HG02759 (cell line): ENCODE measurements at regions not wholly inside any gene's neighbourhood (a gene's known extent, or its start where the extent isn't known, plus 50 kb on each side); places are given as distances from the start of the nearest gene placed in this dataset.
"Not testable (repeated sequence)": the region's sequence is repeated elsewhere in the genome, so short reads cannot be mapped to it uniquely, and the experiment has no call there.

Experiments used
- ATAC-seq: cut with Tn5 transposase; IDR thresholded peaks from one replicate; pipeline ENCODE4 v1.9.1; 2021; ENCODE audit warnings: mild to moderate bottlenecking, moderate library complexity; ENCODE audit not compliant: unreplicated experiment

GRCh38 chr13:42396901-42397655 lies 125.1 kb downstream of the AKAP11 start:
- ATAC-seq = no peak

GRCh38 chr13:42398533-42398932 lies 126.6 kb downstream of the AKAP11 start:
- no peak for ATAC-seq

GRCh38 chr13:42400188-42400833 lies 128.4 kb downstream of the AKAP11 start:
- ATAC-seq = no peak

- no peak for ATAC-seq
These were observed 129.4 kb downstream of the AKAP11 start for GRCh38 chr13:42401376-42401775.

GRCh38 chr13:42405665-42406390 lies 133.9 kb downstream of the AKAP11 start:
- peak; percentile 80 for ATAC-seq

GRCh38 chr13:42409075-42409474 lies 137.1 kb downstream of the AKAP11 start:
- no peak for ATAC-seq

GRCh38 chr13:42409551-42409950 lies 137.6 kb downstream of the AKAP11 start:
- ATAC-seq = no peak

- ATAC-seq = peak; percentile 66
These were observed 141.0 kb downstream of the AKAP11 start for GRCh38 chr13:42412812-42413483.

- ATAC-seq = no peak
These were observed 141.5 kb downstream of the AKAP11 start for GRCh38 chr13:42413484-42413815.

GRCh38 chr13:42417626-42418025 lies 145.7 kb downstream of the AKAP11 start:
- ATAC-seq = no peak

GRCh38 chr13:42418184-42418583 lies 146.2 kb downstream of the AKAP11 start:
- no peak for ATAC-seq

- peak; percentile 91 for ATAC-seq
These were observed 148.4 kb downstream of the AKAP11 start for GRCh38 chr13:42420304-42420703.

- no peak for ATAC-seq
These were observed 150.7 kb downstream of the AKAP11 start for GRCh38 chr13:42422681-42423080.

GRCh38 chr13:42424182-42424581 lies 149.8 kb upstream of the TNFSF11 start:
- no peak for ATAC-seq

- no peak for ATAC-seq
These were observed 128.6 kb upstream of the TNFSF11 start for GRCh38 chr13:42445354-42445753.

GRCh38 chr13:42446597-42446996 lies 127.4 kb upstream of the TNFSF11 start:
- not testable (repeated sequence) for ATAC-seq

- no peak for ATAC-seq
These were observed 120.8 kb upstream of the TNFSF11 start for GRCh38 chr13:42453091-42453645.

GRCh38 chr13:42454749-42455148 lies 119.2 kb upstream of the TNFSF11 start:
- no peak for ATAC-seq

GRCh38 chr13:42458193-42458592 lies 115.8 kb upstream of the TNFSF11 start:
- ATAC-seq = no peak

- ATAC-seq = no peak
These were observed 107.8 kb upstream of the TNFSF11 start for GRCh38 chr13:42466123-42466522.

GRCh38 chr13:42466609-42467008 lies 107.3 kb upstream of the TNFSF11 start:
- ATAC-seq = no peak
